Loucy (cell line): ENCODE measurements at regions not wholly inside any gene's neighbourhood (a gene's known extent, or its start where the extent isn't known, plus 50 kb on each side); places are given as distances from the start of the nearest gene placed in this dataset.

Experiments used
- EZH2phosphoT487 ChIP-seq: fragments of 200-600 bp; IDR thresholded peaks from 2 replicates; pipeline ENCODE4 v1.6.1; 2018; ENCODE audit warnings: antibody characterized with exemption, mild to moderate bottlenecking, moderate library complexity, borderline replicate concordance
- TF ChIP-seq, protein P1 (sequence below): fragments of 200-600 bp; sonication (generic); conservative IDR thresholded peaks from 2 replicates; pipeline ENCODE4 v1.5.1; 2014; ENCODE audit warnings: mild to moderate bottlenecking, antibody characterized with exemption, low read length

DNA sequence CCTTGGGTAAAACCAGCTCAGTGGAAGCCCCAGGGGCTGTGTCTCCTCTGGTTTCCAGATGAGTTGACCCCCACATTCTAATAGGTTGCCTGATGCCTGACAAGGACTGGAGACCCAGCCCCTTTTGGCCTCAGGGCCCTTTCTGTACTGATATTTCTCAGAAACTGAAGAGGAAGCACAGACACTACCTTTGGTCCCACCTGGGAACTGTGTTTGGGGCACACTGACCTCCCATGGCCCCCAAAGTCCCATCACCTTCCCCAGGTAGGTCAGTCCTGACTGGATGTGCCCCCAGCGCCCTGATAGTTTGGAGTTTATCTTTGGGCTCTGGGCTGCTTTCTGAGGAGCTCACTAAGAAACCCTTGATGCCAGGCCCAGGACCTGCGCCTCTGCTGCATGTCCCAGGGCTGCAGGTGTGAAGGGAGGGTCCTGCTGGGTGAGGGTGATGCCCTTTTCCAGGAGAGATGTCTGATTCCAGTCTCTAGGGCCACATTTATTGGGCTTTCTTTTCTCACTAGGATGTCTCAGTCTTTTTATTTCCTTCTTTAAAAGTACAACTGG is 106.7 kb downstream of the GGTLC2 start:
- TF ChIP-seq, protein P1, sequence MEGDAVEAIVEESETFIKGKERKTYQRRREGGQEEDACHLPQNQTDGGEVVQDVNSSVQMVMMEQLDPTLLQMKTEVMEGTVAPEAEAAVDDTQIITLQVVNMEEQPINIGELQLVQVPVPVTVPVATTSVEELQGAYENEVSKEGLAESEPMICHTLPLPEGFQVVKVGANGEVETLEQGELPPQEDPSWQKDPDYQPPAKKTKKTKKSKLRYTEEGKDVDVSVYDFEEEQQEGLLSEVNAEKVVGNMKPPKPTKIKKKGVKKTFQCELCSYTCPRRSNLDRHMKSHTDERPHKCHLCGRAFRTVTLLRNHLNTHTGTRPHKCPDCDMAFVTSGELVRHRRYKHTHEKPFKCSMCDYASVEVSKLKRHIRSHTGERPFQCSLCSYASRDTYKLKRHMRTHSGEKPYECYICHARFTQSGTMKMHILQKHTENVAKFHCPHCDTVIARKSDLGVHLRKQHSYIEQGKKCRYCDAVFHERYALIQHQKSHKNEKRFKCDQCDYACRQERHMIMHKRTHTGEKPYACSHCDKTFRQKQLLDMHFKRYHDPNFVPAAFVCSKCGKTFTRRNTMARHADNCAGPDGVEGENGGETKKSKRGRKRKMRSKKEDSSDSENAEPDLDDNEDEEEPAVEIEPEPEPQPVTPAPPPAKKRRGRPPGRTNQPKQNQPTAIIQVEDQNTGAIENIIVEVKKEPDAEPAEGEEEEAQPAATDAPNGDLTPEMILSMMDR: no peak
- no peak for TF ChIP-seq EZH2phosphoT487
